ENCODE measurements at regions not wholly inside any gene's neighbourhood (a gene's known extent, or its start where the extent isn't known, plus 50 kb on each side); places are given as distances from the start of the nearest gene placed in this dataset.
"Not testable (repeated sequence)": the region's sequence is repeated elsewhere in the genome, so short reads cannot be mapped to it uniquely, and the experiment has no call there.

DNA sequence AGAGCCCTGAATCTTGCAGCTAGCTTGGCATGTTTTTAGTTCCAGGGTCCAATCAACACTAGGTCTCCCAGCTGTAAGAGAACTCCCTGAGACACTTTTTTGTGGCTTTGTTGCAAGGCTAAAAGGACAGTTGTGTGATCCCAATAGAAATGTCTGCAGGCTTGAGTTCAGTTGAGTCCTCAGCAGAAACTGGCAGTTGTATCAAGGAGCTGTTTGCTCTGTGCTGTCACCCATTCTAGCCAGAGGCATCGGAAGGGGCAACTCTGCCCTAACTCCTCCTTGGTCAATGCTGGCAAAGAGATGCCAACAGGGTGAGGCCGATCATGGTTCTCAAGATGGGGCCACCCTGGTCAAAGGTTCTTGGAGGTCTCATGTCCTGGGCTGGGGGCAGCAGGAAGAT lies 224.1 kb downstream of the BUB3 start:
- no peak for DNase-seq (ENCODE audit: low read depth)

DNA sequence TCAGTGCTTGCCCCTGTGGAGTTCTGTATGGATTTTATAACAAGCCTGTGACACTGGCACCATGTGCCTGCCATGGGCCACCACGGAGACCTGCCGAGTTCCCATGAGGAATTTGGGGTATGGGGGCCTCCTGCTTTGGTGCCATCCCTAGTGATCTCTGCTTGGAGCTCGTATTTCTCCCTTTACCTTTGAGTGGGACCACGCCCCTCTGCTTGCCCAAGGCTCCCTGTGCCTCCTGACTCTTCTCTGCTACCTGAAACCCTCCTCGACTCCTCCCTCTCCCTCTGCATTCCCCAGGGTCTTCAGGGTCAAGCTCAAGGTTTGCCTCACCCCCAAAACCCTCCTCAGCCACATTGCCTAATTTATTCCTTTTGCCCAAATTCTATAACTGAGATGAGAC lies 225.0 kb downstream of the BUB3 start:
- no peak for DNase-seq (ENCODE audit: low read depth)

DNA sequence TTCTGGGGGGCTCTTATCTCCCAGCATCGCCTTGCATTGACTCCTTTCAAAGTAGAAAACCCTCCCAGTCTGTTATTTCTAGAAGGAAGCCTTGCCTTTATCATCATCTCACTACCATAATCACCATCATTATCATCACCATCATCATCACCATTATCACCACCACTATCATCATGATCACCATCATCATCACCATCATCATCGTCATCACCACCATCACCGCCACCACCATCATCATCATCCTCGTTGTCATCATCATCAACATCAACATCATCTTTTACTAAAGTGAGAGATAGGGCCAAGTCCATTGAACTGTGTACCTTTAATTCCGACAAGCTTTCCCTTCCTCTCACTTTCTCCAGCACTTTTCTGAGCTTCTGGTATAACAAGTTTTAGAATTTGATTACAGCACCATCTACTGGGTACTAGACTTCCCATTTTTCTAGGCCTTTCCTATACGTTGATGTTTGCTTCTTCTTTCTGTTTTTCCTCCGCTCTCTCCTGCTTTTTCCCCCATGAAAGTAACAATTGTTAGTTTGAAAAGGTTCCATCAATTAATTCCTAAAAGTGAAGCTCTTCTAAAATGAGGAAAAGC lies 226.4 kb downstream of the BUB3 start:
- no peak for DNase-seq (ENCODE audit: low read depth)

DNA sequence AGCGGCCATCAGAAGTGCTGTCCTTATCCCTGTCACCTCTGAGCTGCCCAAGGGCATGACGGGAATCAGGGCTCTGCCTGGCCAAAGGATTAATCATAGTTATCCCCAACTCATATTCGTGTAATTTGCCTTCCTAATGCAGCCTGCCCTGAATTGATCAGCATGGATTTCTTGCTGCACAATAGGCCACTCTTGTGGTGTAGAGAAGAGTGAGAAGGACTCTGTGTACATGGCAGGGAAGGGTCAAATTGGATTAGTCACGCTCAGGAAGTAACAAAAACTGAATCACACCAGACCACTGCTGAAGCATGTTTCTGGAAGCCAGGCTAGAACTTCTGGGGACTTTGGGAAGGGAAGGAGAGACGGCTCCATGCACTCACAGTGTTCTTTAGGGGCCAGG lies 227.0 kb downstream of the BUB3 start:
- no peak for DNase-seq (ENCODE audit: low read depth)

DNA sequence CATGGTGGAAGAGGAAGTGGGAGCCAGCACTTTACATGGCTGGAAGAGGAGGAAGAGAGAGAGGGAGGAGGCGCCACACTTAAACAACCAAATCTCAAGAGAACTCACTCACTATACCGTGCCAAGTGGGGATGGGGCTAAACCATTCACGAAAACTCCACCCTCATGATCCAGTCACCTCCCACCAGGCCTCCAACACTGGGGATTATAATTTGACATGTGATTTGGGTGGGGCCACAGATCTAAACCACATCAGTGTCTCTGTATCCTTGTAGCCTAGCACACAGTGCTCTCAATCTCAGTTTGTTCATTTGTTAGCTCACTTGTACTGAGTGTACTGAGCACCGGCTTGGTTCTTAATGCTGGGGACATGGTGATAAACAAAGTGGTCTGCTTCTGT lies 228.3 kb downstream of the BUB3 start:
- no peak for DNase-seq (ENCODE audit: low read depth)

DNA sequence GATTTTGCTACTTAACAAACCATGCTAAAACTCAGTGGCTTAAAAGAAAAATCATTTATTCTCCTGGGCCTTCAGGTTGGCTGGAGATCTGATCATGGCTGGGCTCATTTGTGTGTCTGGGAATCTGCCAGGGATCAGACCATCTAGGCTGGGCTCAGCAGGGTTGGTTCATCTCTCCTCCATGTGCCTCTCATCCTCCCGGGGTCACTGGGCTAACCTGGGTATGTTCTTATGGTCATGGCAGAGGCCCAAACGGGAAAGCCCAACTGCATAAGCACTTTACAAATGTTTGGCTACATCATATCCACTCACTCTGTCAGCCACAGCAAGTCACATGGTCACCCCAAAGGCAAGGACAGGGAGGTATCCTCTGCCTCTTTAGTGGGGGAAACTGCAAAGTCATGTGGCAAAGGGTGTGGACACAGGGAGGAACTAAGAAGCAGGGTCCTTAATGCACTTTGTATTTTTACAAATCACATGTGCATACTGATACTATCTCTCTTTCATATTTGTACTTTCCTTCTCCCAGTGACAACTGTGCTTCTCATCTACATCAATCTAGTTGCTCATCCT lies 231.4 kb downstream of the BUB3 start:
- DNase-seq (ENCODE audit: low read depth) = no peak

DNA sequence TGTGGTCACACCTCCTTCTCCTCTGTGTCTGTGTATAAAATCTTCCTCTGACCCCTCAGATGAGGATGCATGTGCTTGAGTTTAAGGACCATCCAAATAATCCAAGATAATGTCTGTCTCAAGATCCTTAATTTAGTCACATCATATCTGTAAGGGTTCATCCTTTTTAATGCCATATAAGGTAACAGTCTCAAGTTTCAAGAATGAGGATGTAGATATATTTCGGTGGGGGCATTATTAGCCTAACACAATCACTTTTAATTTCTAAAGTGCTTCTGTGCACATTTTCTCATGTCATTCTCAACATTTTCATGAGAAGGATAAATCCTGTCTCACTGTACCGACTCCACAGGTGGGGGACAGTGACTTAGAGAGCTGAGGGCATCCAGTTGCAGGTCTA lies 235.3 kb downstream of the BUB3 start:
- DNase-seq (ENCODE audit: low read depth) = no peak

DNA sequence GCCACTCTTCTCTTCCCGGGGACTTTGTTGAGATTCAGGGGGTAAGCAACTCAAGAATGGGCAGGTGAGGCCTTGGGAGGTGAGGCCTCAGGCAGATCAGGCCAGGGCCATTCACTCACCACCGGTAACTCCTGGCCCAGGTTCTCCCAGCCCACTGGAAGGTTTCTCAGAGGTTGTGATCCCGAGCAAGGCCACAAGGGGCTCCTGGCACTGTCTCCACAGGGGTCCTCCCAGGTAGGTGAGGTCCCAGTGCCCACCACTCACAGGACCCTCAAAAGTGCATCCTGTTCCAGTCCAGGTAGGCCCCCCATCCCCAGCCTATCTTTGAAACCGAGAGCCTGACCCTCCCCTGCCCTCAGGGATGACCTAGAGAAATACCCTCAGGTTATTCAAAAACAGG lies 236.1 kb downstream of the BUB3 start:
- DNase-seq (ENCODE audit: low read depth) = no peak

DNA sequence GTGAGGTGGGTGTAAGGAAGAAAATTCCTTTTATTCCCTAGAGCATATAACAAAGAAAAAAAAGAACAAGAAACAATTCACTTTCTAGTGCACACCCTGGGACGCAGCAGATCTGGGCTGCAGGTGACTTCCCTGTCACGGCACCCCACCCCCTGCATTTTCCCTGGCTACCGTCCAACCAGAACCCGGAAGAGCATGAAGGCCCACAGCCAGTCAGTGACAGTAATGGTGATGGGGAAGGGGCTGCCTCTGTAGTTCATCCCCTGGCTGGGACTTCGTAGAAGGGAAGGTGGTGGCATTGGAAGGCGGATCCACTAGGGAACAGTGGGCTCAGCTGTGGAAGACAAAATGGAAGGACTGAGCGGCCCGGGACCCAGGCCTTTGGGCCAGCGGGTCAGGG lies 236.7 kb downstream of the BUB3 start:
- DNase-seq (ENCODE audit: low read depth) = no peak

DNA sequence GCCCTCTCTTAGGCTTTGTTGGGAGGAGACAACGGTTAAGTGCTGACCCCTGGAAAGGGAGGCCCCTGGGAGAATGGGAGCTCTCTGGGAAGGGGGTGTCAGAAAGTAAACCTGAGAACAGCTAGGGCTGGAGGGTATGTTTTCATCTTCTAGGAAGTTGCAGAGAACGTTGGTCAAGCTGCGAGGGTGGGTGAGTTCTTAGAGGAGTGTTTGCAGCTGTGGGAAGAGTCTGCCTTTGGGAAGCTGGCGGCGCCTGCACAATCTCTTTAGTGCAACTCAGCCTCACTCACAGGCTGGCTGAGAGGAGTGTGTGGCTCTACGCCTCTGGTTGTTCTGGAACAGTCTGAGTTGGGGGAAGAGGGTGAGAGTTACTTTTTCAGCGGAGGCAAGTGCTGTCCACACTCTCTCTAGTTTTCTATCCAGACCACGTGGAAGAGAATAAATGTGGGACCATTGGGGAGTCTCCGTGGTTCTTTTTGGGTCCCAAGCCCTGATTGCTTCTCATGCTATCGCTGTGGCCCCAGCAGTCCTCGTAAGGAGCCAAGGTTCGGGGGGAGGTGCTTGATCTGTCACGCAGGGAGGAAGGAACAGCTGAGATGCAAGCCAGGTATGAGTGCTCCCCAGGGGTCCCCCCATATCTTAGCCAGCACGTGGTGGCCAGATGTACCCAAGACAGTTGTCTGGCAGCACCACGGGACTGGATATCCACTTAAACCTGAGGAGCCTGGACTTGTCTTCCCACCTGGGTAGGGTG lies 237.2 kb downstream of the BUB3 start:
- no peak for DNase-seq (ENCODE audit: low read depth)

DNA sequence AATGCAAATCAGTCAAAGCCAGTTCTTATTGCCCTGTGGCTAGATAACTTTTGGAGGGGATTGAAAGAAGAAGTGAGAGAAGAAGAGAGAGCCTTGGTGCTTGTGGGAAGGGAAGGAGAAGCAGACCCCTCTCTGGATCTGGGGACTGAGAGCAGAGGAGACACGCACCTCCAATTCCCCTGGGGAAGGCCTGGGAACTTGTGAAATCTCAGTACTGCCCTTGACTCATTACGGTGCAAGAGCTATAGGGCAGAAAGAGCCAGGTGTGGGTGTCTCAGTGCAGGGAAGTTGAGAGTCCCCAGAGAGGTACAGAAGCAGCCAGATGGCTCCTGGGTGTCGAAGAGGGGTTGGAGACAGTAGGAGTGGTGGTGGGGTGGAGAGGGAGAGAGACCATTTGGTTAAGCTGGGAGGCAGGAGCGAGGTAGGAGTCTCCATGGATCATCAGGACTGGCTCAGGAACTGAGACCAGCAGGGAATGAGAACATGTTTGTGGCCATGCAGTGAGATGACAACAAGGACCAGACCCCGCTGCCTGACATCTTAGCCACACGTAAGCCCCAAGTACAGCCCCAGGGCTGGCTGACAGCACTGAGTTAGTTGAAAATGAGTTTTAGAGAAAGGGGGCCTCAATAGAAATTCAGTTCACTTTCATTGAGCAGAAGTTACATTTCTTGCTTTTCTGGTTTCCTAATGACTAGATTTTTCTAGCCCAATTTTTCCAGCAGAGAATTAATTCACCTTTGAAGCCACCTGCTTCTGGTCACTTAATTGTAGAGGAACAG lies 238.2 kb downstream of the BUB3 start:
- DNase-seq (ENCODE audit: low read depth) = no peak

DNA sequence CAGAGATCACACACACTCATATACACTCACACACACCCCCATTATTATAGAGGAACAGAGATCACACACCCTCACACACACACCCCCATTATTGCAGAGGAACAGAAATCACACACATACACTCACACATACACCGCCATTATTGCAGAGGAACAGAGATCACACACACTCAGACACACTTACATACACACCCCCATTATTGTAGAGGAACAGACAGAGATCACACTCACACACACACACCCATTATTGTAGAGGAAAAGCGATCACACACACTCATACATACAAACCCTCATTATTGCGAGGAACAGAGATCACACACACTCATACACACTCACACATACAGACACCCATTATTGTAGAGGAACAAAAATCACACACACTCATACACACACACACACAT lies 239.0 kb downstream of the BUB3 start:
- no peak for DNase-seq (ENCODE audit: low read depth)

DNA sequence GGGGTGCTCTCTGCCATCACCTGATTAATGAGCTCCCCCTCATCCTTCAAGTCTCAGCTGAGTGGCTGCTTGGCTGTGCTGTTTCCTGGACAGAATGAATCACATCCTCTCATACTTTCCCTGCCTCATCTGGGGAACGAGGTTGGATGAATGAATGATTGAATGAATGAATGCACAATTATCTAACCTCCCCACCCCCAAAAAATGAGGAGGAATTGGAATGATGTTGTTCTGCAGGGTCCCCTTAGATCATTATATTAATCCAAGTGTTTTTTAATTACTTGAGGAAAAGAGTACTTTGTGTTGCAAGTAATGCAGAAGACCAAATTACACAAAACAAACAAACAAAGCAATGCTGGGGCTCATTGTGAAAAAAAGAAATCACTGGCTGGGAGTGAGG lies 240.2 kb downstream of the BUB3 start:
- DNase-seq (ENCODE audit: low read depth) = no peak

DNA sequence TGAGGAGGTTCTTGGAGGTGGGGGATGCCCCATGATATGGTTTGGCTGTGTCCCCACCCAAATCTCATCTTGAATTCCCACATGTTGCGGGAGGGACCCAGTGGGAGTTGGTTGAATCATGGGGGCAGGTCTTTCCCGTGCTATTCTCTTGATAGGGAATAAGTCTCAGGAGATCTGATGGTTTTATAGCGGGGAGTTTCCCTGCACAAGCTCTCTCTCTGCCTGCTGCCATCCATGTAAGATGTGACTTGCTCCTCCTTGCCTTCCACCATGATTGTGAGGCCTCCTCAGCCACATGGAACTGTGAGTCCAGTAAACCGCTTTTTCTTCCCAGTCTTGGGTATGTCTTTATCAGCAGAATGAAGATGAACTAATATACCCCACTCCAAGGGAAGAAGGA lies 241.0 kb downstream of the BUB3 start:
- DNase-seq (ENCODE audit: low read depth) = not testable (repeated sequence)

DNA sequence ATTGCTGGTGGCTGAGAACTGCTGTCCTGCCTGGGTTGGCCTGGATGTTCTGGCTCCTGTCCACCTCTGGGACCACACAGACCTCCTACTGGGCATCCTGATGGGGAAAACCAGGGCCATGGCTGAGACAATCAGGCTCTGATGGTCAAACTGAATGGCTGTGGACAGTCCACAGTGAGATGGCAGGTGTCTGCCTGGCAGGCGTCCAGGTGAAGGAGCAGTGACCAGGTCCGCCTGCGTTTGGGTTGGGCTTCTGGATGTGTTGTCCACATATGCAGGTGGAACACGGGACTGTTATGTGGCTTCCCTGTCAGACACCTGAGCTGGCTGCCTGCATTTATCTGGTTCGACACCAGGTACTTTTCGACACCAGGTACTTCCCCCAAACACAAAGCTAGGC lies 241.7 kb downstream of the BUB3 start:
- no peak for DNase-seq (ENCODE audit: low read depth)

DNA sequence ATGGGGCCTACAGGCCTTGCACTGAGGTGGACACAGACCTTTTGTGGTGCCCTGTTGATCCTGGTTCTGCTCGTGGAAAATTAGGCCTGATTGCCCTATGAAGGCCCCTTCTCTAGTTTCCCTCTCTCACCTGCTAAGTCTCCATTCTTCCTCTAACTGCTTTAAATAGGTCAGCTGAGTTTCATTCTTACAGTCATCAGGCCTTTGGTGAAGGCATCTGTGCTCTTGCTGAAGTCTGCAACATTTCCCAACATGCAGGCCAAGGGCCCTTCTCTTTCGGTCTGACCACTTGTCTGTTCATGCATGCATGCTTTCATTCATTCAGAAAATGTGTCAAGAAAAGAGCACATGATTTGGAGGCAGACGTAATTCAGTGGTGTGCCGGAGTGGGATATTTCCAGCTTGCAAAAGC lies 244.0 kb downstream of the BUB3 start:
- no peak for DNase-seq (ENCODE audit: low read depth)

DNA sequence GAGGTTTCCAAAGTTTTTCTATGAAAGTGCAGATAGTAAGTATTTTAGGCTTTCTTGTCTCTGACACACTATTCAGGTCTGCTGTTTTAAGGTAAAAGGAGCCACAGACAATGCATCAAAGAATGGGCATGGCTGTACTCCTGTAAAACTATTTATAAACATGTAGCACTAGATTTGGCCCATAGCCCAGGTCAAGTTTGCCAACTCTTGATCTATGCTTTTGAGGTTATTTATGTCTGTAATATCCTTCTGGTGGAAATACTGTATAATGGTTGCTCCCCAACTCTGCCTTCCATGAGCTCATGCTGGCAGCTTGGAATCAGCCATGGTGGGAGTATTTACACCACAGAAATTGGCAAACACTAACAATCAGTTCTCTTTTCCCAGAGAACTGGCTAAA lies 244.6 kb downstream of the BUB3 start:
- no peak for DNase-seq (ENCODE audit: low read depth)

DNA sequence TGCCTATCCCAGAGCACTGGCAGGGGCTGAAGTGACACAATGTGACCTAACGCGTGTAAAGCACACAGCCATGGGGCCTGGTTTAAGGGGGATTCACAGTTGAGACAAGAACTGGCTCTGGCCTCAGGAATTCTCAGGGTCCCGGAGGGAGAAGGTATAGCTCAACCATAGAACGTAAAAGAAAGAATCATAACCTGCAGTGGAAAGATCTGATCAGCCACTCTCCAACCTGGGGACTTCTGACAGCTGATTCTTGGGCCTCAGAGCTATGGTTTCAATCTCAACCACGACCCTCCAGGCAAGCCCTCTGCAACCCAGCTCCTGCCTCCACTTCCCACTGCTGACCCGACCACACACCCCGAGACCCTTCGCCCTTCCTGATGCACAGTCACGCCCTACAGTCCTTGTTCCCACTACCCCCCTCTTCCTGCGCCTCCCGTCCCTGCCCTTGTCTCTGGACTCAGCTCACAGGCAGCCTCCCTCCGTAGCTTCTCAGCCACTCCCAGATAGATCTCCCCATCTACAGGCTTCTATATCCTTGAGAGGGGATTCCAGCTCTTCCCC lies 245.2 kb downstream of the BUB3 start:
- DNase-seq (ENCODE audit: low read depth) = no peak

DNA sequence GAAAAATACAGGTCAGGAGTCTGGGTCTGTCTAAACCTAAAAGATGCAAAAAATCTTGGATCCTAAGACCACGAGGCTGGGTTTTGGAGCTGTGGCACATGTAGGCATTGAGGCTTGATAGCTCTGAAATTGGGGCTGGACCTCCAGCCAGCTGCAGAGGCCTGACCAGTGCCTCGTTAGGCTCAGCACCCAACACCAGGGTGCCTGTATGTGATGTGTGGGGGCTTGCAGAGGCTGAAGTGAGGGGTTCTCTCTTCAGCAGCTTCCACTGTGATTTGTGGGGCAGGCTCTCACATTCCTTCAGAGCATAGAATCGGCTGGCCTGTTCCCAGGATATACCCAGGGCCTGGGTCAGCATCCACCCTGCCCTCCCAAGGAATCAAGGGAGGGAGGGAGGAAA lies 247.8 kb downstream of the BUB3 start:
- DNase-seq (ENCODE audit: low read depth) = no peak

DNA sequence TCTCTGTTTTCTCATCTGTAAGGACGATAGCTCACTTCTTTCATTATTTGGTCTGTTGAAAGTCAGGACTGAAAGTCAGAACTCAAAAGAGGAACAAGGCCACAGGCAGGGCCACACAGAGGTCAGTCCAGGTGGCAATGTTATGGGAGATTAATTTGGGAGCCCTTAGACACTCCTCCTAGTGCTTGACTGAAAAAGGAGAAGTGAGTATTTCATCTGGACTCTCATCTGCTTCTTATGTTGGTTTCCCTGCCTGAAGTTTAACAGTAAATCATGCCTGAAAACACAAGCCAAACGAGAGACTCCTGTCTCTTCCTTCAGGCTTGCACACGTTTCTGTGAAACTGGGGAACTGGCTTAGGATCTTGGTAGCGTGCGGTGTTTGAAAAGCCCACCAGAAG lies 248.5 kb downstream of the BUB3 start:
- DNase-seq (ENCODE audit: low read depth) = no peak

DNA sequence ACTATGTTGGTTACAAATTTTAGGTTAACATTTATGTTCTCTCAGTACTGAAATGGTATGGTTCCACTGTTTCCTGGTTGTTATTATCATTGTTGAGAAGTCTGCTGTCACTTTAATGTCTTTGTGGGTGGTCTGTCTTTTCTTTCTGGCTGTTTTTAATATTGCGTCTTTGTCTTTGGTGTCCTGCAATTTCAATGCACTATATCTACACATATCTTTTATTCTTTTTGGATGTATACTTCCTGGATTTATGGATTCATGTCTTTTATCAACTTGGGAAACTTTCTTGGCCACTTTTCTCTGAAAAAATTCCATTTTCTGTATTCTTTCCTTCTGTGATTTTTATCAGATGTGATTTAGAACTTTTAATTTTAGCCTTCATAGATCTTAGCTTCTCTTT lies 250.2 kb downstream of the BUB3 start:
- DNase-seq (ENCODE audit: low read depth) = no peak

DNA sequence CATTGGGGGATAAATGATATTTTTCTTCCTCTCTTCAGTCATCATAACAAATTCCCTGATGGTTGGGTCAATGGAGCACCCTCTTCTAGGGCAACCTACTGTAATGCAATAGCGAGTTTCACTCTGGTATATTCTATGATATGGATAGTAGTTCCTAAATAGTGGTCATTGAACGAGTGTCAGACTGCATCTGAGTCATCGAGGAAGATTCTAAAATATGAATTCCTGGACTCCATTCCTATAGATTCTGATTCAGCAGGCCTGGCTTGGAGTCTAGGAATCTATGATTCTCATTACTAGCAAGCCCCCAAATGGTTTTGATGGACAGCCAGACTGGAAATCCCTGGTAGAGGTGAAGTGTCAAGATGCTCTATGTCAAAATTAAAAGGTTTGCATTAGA lies 254.5 kb downstream of the BUB3 start:
- DNase-seq (ENCODE audit: low read depth) = no peak

DNA sequence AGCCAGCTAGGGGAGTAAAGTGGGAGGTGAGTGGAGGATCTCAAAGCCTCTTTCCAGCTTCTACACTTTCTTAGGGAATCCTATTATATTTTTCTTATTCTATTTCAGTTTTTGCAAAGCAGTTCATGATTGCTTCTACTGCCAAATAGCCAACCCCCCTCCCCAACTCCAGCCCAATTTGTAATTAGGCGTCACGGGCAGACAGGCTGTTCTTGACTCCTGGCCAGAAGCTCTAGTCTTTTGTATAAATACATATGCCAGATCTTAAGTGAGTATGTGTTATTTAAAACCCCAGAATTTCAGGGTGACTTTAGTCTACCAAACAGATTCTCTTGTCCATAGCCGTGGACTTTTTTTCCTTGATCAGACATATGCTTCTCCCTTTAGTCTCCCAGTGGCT lies 255.2 kb downstream of the BUB3 start:
- DNase-seq (ENCODE audit: low read depth) = no peak

Data from GM04504 (cell line).